ENCODE measurements at regions not wholly inside any gene's neighbourhood (a gene's known extent, or its start where the extent isn't known, plus 50 kb on each side); places are given as distances from the start of the nearest gene placed in this dataset.

DNA sequence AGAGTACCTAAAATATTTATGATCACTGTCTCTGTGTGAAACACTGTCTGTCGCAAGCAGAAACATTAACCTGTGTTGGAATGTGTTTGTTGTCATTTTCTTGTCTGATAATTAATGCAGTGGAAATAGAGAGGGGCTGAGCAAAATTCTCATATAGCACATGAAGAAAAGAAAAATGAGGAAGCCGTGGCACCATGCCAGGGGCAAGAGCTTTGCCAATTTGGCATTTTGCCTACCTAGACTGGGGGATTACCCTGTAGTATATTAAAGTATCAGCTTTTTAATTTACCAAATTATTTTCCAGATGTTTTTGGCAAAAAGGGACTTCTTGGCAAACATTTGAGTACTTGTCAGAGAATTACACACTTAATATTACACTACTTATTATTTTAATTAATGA lies 1326.6 kb upstream of the GOT2 start:
- TF ChIP-seq, protein P1, sequence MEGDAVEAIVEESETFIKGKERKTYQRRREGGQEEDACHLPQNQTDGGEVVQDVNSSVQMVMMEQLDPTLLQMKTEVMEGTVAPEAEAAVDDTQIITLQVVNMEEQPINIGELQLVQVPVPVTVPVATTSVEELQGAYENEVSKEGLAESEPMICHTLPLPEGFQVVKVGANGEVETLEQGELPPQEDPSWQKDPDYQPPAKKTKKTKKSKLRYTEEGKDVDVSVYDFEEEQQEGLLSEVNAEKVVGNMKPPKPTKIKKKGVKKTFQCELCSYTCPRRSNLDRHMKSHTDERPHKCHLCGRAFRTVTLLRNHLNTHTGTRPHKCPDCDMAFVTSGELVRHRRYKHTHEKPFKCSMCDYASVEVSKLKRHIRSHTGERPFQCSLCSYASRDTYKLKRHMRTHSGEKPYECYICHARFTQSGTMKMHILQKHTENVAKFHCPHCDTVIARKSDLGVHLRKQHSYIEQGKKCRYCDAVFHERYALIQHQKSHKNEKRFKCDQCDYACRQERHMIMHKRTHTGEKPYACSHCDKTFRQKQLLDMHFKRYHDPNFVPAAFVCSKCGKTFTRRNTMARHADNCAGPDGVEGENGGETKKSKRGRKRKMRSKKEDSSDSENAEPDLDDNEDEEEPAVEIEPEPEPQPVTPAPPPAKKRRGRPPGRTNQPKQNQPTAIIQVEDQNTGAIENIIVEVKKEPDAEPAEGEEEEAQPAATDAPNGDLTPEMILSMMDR (IDR thresholded peaks at IDR 0.05), result no peak
- no peak for TF ChIP-seq POLR2A (IDR thresholded peaks at IDR 0.05)

Measured in testis (tissue), 2 donors.